HG03439 (cell line): ENCODE measurements at regions not wholly inside any gene's neighbourhood (a gene's known extent, or its start where the extent isn't known, plus 50 kb on each side); places are given as distances from the start of the nearest gene placed in this dataset.

Experiments used
- ATAC-seq: cut with Tn5 transposase; IDR thresholded peaks from one replicate; pipeline ENCODE4 v1.9.1; 2021; ENCODE audit warnings: mild to moderate bottlenecking, moderate library complexity; ENCODE audit not compliant: unreplicated experiment

DNA sequence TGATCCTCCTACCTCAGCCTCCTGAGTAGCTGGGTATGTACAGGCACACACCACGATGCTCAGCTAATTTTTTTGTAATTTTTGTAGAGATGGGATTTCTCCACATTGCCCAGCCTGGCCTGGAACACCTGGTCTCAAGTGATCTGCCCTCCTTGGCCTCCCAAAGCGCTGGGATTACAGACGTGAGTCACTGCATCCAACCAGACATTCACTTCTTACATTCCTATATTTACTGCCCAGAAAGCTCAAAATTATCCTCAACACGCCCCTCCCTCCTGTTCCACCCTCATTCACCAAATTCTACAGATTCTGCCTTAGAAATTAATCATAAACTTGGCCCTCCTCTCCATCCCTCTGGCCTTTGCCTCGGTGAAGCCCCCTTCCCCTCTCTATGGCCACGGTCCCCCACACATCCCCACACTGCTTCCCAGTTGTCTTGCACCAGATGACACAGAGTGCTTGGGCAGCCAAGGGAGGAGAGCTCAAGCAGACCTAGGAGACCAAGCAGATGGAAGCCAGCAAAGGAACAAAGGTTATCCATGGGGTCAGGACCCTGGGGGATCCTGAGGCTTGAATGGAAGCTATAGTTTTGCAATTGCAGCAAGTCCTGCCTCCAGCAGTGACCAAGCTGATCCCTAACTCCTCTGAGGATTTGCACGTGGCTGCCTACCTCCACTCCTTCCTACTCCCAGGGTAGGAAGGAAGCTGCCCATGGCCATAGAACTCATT lies 213.2 kb upstream of the FOXN3 start:
- ATAC-seq: no peak

DNA sequence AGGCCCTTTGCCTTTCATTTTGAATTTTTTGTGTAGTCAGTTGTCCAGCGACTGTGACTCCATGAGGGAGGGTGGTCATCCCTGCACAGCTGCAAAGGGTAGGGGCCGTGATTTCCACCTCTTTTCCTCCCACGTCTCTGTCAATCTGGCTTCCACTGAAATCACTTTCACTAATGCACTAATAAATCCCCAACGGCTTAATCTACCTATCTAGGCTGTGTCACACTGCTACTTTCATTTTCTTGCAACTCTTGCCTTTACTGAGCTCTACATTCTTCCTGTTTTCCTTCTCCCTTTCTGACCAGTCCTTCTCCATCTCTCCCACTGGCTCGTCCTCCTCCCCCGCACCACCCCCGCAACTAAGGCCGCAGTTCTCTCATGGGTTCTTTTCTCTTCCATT lies 212.3 kb upstream of the FOXN3 start:
- ATAC-seq: no peak

DNA sequence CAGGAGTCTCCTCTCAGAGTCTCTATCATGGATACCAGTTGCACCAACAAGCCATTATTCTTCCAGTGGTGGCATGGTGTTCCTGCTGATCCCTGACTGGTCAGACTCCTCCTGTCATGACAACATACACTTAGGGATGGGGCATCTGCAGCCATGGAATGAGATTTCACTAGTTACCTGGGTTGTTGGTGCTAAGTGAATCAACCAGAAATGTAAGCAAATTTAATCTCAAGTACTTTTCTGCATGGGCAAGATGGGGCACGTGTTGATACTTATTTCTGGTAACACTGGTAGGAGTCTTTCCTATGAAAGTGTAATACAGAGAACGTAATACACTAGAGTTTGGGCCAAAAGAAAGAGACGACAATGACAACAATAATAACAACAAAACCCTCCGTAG lies 211.5 kb upstream of the FOXN3 start:
- no peak for ATAC-seq

DNA sequence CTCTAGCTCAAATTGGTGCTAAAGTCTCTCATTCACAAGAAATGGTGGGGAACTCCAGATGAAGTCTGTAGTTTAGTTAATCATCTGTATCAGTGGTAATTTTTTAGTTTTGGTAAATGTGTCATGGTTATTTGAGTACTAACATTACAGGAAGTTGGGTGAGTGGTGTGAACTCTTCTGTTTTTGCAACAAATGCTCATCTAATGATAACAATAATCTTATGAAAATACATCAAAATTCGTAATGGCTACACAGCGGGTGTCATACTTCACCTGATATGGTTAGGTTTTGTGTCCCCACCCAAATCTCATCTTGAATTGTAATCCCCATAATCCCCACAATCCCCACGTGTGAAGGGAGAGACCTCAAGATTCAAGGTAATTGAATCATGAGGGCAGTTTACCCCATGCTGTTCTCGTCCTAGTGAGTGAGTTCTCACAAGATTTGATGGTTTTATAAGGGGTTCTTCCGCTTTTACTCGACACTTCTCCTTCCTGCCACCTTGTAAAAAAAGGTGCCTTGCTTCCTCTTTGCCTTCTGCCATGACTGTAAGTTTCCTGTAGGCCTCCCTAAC lies 209.3 kb upstream of the FOXN3 start:
- no peak for ATAC-seq

DNA sequence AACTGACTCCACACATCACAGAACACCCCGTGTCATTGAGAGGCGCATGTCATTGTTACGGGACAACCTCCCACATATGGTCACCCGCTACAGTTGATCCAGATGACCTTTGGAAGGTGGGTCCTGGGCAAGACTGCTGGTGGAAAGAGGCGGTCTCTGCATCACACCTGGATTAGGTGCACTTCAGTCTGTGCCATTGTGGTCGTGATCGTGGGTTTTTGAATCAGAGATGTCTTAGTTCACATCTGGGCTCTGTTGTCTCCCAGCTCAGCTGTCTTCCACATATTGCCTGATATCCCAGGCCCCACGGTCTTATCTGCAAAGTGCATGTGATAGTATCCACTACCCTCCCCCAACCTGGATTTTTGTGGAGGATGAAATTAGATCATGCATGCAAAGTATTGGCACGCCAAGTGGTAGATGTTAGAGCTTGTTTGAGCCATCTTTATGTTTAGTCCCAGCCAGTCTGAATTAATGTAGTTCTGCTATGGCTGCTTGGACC lies 208.7 kb upstream of the FOXN3 start:
- no peak for ATAC-seq

DNA sequence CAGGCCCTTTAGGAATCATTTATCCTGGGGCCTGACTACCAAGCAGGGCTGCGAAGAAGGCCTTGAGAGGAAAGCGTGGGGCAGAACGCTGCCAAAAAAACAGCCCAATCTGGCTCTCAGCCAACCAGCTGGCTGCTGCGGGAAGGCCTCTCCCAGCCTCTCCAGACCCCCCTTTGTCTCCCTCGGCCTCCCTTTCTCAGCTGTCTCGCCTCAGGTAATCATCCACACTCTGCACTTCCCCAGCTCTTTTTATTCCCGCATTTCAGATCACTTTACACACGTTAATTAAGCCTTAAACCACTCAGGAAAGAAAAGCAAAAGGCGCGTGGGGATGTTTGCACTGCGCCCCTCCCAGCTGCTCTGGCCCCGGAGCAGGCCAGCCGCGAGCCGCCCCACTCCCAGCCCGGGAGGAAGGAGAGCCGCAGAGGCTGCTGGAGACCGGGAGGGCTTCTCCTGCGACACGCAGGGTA lies 208.2 kb upstream of the FOXN3 start:
- ATAC-seq: no peak

DNA sequence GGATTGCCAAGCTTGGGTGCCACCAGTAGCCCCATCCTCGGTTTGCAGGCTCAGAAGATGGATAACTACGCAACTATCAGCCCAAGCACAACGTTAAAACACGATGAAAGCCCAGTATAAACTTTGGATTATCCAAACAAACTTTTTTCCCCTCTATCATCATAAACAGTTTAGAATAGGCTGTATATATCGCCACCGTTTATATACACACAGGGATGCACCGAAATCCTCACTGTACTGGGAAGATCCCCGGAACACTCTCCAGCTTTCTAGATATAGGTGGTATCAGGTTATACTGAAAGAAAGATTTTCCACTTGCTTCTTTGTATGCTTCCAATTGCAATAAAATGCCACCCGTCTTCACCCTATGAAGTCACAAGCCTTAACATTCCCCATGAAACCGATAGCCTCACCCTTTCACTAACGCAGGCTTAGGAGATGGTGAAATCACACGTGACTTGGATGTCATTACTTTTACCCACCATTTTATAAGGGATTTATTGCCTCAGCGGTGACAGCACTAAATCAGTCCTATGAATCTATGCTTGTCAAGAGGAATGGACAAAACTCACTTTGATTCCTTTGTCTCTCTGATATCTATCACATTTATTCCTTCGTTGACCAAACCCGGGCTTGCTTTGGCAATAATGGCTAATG lies 207.6 kb upstream of the FOXN3 start:
- ATAC-seq: no peak

DNA sequence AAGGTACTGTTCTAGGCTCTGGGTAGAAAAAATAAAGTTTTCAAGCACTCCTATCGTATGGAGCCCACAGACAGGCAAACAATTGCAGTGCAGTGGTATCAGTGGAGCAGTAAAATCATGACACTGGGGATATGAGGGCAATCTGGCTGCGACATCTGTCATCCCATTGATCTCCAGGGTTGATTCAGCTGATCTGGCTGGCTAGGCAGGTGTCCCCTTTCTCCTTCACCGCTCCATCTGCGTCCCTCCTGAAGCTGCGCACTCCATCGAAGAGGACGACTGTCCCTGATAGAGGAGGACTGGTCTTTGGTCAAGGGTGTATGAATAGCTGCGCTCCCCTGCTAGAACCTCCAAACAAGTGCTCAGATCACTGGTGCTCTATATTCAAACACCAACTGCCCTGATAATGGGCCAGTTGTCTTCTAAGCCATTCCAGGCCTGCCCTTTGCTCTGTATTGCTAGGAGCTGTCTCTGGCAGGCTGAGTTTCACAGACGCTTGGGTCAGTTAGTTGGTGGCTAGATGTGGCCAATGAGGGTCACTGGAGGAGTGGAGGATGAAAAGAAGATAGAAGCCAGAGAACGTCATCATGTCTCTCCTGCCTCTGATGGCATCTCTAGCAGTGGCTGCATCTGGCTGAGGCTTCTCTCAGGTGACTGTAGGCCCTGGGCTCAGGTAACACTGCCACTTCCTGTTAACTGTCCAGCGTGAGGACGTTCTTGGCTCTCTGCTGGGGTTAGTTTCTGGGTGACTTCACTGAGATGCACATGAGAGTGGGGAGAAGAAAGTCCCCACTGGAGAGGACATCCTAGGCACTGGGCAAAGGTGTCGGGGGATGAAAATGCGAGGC lies 205.0 kb upstream of the FOXN3 start:
- no peak for ATAC-seq

DNA sequence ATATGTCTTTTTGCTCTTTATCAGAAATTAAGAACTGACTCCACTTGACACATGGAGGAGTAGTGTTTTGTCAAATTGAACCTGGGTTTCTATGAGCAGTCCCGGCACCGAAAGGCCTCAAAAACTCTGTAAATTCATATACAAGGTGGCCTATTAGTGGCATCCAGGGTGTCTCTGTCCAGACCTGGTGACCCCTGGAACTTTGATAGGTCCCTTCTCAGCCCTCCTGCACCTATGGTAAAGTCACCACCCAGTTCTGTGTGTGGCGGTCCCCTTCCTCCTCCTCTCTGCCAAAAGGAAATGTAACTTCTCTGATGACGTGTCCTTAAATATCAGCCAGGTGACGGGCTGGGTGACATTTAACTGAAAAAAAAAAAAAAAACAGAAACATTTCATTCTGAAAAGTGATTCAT lies 204.0 kb upstream of the FOXN3 start:
- no peak for ATAC-seq

DNA sequence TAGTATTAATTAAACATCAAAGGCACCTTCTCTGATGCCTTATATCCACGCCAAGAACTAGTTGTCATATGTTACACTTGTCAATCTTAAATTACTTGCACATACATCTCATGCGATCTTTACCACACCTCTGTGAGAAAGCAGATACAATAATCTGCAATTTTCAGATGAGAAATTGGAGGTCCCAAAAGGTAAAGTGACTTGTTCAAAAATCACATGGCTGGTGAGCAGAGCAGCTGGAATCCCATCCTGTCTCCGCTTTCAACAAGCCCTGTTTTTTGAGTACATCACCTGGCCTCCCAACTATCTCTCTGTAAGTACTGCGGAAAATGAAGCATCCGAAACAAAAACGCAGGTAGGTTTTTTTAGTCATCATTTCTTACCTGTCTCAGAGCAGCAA lies 203.4 kb upstream of the FOXN3 start:
- no peak for ATAC-seq

DNA sequence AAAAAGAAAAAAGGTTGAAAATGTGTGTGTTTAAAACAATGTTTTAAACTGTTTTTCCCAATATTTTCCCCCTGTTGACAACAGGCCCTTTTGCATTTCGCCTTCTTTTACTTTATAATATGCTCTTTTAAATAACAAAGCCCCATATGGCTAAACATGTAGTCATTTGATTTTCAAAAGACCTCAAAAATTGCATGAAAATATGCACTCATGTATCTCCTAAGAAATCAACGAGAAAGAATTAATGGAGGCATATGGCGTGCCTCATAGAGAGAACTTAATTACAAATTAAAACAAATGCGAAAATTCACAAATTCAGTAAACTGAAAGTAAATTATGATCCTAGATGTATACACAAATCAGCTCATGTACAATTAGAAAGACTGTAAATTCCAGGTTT lies 202.6 kb upstream of the FOXN3 start:
- ATAC-seq: no peak

DNA sequence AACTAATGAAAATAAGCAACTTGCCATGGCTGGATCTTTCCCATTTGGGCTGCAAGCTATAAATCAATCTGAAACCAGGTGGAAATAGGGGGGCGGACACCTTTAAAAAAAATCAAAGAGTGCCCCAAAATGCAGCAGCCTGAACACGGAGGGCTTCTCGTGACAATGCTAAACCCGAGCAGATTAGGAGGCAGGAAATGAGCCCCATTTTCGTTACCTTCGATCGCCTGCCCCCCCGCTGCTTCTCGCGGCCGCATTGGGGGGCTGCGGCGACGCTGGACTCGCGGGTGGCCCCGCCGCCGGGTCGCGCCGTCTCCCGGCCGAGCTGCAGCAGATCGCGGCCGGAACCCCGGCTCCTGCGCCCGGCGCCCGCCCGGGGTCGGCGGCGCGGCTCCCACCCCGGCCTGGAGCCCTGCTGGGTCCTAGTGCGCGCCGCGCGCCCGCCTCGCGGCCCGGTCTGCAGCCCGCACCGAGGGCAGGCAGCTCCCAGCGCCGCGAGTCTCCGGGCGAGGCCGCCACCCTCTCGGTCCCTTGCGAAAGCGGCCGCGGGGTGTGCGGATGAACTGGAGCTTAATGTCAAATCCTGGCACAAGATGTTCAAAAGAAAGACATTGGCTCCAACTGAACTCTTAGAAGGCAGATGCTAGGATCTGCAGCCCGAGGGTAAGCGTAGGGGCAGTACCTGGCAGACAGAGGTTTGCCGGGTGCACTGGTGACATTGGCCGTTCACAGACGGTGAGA lies 201.9 kb upstream of the FOXN3 start:
- ATAC-seq: peak; percentile 60

DNA sequence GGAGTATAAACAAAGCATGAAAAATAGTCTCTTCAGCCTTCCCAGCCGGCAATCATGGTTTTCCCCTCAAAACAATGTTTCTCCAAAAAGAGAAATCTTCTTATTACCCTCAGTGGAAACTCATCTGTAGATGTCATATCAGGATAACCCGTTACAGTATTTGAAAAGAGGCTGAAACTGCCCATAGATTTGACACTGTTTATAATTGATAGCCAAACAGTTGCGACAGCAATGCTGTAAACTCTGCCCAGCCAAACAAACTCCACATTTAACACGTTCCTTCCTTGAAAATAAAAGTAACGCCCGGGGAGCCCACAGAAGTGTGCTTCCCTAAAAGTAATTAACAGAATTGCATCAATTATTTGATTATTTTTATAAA lies 201.3 kb upstream of the FOXN3 start:
- ATAC-seq: no peak

DNA sequence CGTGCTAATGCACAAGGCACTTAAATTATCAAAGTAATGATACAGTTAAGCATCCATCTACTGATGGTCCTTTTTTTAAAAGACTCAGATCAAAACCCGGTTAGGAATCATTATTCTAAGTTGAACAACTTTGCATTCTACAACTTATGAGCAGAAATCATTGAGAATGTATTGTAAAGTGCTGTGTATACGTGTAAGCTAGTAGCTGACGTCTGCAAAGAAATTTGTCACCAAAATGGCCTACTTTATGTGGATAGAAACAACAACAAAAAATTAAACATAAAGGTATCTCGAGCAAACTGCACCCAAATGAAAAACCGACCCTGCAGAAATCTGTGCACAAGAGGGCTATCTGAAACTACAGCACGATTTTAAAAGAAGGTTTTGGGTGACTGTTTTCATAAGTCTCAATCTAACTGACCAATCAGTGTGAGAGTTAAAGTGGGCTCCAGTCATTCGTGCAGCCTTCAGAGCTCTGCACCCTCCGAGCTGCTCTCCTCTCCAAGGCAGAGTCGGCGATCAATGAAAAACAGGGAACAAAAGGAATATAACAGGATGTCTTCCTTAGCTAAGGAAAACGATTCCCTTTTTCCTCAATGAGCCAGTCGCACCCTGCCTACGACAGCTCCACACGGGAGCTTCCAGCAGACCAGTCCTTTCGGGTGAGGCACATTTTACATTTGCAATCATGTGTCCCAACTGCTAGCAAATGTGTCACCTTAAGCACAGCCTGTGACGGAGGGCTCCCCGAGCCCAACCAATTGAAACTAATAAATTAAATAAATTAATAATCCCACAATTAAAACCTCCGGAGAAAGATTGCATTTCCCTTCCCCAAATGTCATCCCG lies 200.7 kb upstream of the FOXN3 start:
- no peak for ATAC-seq

DNA sequence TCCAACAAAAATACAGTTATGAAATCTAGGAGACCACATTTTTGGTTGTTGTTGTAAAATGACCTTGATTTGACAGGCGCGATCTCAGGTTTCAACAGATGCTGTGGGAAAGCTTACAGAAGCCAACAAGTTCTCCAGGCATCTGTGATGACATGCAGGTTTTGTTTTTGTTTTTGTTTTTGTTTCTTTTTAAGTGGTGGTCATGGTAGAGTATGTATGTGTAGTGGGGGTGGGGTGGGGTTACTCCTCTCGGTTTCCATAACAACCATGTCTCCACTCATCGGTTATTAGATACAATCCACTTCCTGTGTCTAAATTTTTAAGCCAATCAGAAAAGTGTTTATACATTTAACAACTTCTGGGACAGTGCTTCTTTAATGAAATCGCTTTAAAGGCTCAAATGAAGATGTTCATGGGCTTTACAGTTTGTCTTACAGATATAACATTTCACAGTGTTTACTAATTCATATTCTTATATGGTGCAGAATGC lies 199.9 kb upstream of the FOXN3 start:
- peak; percentile 52 for ATAC-seq

DNA sequence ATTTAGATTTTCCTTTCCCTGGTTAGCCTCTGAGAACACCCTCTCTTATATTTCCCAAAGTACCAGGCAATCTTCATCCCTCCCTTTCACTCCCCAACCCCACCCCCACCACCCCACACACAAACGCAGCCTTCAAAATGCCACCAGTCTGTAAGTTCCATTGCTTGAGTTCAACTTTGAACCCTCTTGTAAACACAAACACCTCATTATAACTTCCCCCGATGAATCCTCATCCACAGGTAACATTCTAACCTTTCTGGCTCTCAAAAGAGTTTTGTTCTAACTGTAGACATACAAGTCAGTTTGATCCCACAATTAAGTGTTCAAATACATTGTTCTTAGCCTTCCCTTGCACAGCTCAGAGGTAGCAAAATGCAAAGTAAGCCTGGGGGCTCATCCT lies 199.4 kb upstream of the FOXN3 start:
- peak; percentile 0 for ATAC-seq

DNA sequence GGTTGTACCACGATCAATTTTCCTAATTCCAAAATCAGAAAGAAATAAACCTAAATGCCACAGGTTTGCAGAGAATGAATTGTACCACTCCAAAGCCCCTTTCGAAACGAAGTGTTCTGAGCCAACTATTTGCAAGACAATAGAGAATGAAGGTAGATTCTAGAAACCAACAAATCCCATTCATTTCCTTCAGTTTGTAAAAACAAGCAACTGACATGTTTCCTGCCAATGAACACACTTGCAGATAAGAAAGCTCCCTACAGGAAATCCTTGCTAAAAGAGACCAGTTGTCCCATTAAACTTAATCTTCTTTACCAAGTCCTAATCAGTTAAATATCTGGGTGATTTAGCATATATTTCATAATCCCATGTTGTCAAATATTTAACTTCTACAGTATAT lies 198.4 kb upstream of the FOXN3 start:
- ATAC-seq: no peak

DNA sequence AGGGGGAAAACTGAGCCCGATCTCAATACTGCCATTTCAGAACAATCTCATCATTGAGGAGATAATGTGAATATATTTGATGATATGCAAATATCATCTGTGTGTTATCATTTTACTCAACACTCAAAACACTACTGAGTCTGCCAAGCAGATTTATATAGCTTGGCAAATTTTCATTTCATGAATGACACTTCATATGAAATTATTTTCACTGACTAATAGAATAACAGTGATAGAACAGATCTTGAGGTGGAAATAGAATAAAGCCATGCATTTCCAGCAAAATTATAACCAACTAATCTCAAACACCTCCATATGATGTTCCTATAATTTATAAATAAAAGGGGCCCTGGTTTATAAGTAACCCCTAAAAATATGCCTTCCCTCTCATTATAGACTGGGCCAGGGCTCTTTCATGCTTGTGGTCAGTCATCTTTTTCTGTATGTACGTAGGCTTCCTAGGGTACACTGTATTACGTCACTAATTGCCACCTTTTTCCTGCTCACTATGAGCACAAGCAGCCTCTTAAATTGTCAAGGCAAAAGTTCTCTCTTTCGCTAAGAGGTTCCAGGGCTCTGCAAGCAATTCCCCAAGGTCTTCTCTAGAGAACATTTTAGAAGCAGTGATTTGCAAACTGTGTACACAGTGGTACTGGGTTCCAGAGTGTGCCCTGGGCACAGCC lies 197.1 kb upstream of the FOXN3 start:
- ATAC-seq: no peak
